BLaER1 treated with 17β-estradiol and CSF1 and Interleukin-3, amounts not matched to agents 10 nM and 100 nM (cell line): ENCODE measurements at regions not wholly inside any gene's neighbourhood (a gene's known extent, or its start where the extent isn't known, plus 50 kb on each side); places are given as distances from the start of the nearest gene placed in this dataset.

Source experiments
- H3K27ac ChIP-seq, 11 experiments: shearing (Covaris generic); formaldehyde crosslinking; 2 replicates each; pipeline ENCODE4 v1.8.1; 2022
- H3K27me3 ChIP-seq, 11 experiments: shearing (Covaris generic); formaldehyde crosslinking; 2 replicates each; pipeline ENCODE4 v1.8.1; 2022
- H3K36me3 ChIP-seq, 11 experiments: shearing (Covaris generic); formaldehyde crosslinking; 2 replicates each; pipeline ENCODE4 v1.8.1; 2022
- H3K4me1 ChIP-seq, 10 experiments: shearing (Covaris generic); formaldehyde crosslinking; 2 replicates each; pipeline ENCODE4 v1.8.1; 2022
- H3K4me2 ChIP-seq, 11 experiments: shearing (Covaris generic); formaldehyde crosslinking; 2 replicates each; pipeline ENCODE4 v1.8.1; 2022
- H3K4me3 ChIP-seq, 10 experiments: shearing (Covaris generic); formaldehyde crosslinking; 2 replicates each; pipeline ENCODE4 v1.8.1; 2022
- H3K9ac ChIP-seq, 11 experiments: shearing (Covaris generic); formaldehyde crosslinking; 2 replicates each; pipeline ENCODE4 v1.8.1; 2022
- H3K9me3 ChIP-seq, 11 experiments: shearing (Covaris generic); formaldehyde crosslinking; replicated peaks in 1 of 11; 2 replicates each; pipeline ENCODE4 v1.8.1; 2022
- H4K20me1 ChIP-seq, 11 experiments: shearing (Covaris generic); formaldehyde crosslinking; 2 replicates each; pipeline ENCODE4 v1.8.1; 2022
- Cebpa-rat ChIP-seq, 11 experiments: shearing (Covaris generic); IDR thresholded peaks; 2 replicates each; pipeline ENCODE4 v1.8.1; 2022

DNA sequence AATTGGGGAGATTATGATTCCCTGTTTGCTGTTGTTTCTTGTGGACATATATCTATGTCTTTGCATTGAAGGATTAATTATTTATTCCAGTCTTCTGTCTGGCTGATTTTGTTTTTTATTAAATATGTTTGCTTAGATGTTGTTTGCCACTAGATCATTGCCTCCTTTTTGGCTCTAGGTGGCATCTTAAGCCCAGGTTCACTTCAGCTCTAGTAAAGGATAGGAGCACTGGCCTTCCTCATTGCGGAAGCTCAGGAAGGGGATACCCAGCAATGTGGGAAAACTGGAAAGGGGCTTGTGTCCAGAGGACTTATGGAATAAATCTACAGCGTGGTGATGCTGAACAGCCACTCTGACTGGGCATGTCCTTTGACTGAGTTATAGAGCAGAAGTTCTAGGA, 821.6 kb downstream of the PDCD6IP start:
- Histone ChIP-seq H3K27ac (no peak overlapping the region), H4K20me1 (no peaks in the 10 kb centered on the region), H3K9me3 (peaks cover 0 to 25% (median 12%) of the 10 kb centered on the region in 11 experiments; a peak in 13 of 22 replicates), H3K4me1 (no peaks in the 10 kb centered on the region), H3K27me3 (no peaks in the 10 kb centered on the region), H3K36me3 (no peaks in the 10 kb centered on the region), H3K9ac (no peak overlapping the region), H3K4me3 (no peak overlapping the region), H3K4me2 (no peak overlapping the region)
- no peak for TF ChIP-seq Cebpa-rat (IDR thresholded peaks at IDR 0.05)

DNA sequence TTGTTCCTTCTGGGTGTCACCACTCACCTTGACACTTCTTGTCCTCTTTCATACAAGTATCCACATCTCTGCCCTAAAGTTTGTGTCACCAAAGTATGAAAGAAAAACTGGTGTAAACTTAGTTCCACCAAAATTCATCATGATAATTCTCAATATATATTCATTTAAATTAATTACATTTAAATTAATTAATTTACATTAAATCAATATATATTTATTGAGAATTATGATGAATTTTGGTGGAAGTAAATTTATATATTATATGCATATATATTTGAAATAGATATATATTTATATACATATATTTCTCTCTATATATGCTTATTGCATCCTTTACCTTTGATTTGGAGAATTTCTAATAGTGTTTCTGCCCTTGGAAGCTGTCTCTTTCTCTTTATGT, 828.3 kb downstream of the PDCD6IP start:
- no peak overlapping the region for H3K4me3 ChIP-seq
- H3K36me3 ChIP-seq: no peaks in the 10 kb centered on the region
- no peak overlapping the region for H3K9ac ChIP-seq
- no peaks in the 10 kb centered on the region for H3K4me1 ChIP-seq
- no peak overlapping the region for H3K4me2 ChIP-seq
- H3K27ac ChIP-seq: no peak overlapping the region
- no peak for TF ChIP-seq Cebpa-rat (IDR thresholded peaks at IDR 0.05)
- H3K9me3 ChIP-seq: peaks cover 0 to 7% (median 0%) of the 10 kb centered on the region in 11 experiments; a peak in 1 of 22 replicates
- H3K27me3 ChIP-seq: no peaks in the 10 kb centered on the region
- H4K20me1 ChIP-seq: no peaks in the 10 kb centered on the region

DNA sequence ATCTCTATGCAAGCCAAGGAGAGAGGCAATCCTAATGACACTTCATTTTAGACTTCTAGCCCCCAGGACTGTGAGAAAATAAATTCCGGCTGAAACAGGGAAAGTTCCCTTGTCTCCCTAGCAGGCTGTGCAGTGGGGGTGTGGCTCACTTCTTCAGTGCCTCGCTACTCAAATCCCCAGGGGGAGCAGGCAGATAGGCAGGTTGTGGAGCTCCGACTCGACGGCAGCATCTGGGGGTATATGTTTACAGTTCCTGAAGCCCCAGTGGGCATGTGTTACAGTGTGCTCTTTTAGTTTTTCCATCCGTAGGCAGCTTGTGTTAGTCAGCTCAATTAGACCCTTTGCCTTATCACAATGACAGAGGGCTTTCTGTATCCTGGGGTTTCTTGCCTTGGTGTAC, 836.5 kb downstream of the PDCD6IP start:
- Histone ChIP-seq H3K9ac (no peak overlapping the region), H3K27ac (no peak overlapping the region), H3K27me3 (no peaks in the 10 kb centered on the region), H3K36me3 (no peaks in the 10 kb centered on the region), H4K20me1 (no peaks in the 10 kb centered on the region), H3K4me1 (no peaks in the 10 kb centered on the region), H3K9me3 (no peaks in the 10 kb centered on the region), H3K4me2 (no peak overlapping the region), H3K4me3 (no peak overlapping the region)
- TF ChIP-seq Cebpa-rat (IDR thresholded peaks at IDR 0.05): no peak

DNA sequence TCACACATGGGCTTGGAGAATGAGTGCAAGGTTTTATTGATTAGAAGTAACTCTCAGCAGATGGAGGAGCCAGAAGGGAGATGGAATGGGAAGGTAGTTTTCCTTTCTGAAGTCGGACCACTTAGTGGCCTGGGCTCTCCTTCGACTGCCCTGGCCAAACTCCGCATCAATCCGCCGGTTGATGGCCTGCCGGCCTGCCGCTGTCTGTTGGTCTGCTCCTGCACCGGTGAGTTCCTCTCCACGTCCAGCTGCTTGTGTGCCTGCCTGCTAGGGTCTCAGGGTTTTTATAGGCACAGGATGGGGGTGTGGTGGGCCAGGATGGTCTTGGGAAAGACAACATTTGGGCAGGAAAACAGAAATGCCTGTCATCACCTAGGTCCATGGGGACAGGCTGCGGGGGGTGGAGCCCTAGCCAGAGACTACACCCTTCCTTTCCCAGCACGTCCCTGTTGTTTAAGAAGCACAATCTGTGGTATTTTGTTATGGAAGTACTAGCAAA, 837.0 kb downstream of the PDCD6IP start:
- Histone ChIP-seq H3K27me3 (no peaks in the 10 kb centered on the region), H3K27ac (no peak overlapping the region), H3K9me3 (no peaks in the 10 kb centered on the region), H3K4me1 (no peaks in the 10 kb centered on the region), H3K36me3 (no peaks in the 10 kb centered on the region), H3K9ac (no peak overlapping the region), H3K4me3 (no peak overlapping the region), H4K20me1 (no peaks in the 10 kb centered on the region), H3K4me2 (no peak overlapping the region)
- no peak for TF ChIP-seq Cebpa-rat (IDR thresholded peaks at IDR 0.05)

DNA sequence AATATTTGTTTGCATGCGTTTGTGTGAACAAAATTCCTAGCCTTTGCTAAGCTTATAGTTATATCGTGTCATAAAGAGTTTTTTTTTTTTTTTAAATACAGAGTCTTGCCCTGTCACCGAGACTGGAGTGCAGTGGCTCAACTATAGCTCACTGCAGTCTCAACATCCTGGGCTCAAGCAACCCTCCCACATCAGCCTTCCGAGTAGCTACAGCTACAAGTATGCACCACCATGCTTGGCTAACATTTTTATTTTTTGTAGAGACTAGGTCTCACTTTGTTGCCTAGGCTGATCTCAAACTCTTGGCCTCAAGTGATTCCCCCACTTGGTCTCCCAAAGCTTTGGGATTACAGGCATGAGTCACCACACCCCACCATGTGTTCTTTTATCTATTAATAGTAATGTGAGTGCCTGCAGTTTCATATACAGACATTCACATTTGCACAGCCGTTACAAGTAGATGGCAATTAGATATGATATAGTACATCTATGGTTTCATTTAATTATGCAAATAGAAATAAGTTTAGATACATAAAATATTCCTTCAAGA, 848.6 kb downstream of the PDCD6IP start:
- Histone ChIP-seq H3K4me3 (no peak overlapping the region), H3K36me3 (no peaks in the 10 kb centered on the region), H3K4me1 (no peaks in the 10 kb centered on the region), H3K27ac (no peak overlapping the region), H3K27me3 (no peaks in the 10 kb centered on the region), H3K9ac (no peak overlapping the region), H3K9me3 (peaks cover 0 to 8% (median 0%) of the 10 kb centered on the region in 11 experiments; a peak in 5 of 22 replicates), H3K4me2 (no peak overlapping the region), H4K20me1 (no peaks in the 10 kb centered on the region)
- TF ChIP-seq Cebpa-rat (IDR thresholded peaks at IDR 0.05): no peak

DNA sequence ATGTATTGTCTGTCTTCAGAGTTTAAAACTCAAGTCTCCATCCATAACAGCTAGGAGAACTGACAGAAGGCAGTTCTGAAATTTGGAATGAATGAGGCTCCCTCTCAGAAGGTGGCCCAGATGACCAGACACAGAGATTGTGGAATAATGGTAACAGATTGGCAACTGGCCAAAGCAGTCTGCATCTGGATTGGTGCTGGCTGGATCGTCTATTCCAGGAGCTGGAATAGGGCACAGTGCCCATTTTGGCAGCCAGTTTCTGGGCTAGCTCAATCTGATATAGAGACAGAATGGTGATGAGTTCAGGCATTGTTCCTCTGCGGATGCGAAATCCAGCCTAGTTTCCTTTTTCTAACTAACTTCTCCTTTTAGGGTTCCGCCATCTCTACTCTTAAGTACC, 851.7 kb downstream of the PDCD6IP start:
- TF ChIP-seq Cebpa-rat (IDR thresholded peaks at IDR 0.05): no peak
- H3K4me3 ChIP-seq: no peak overlapping the region
- no peak overlapping the region for H3K27ac ChIP-seq
- no peaks in the 10 kb centered on the region for H3K4me1 ChIP-seq
- H3K4me2 ChIP-seq: no peak overlapping the region
- H3K9ac ChIP-seq: no peak overlapping the region
- no peaks in the 10 kb centered on the region for H3K9me3 ChIP-seq
- no peaks in the 10 kb centered on the region for H3K27me3 ChIP-seq
- no peaks in the 10 kb centered on the region for H3K36me3 ChIP-seq
- H4K20me1 ChIP-seq: no peaks in the 10 kb centered on the region

DNA sequence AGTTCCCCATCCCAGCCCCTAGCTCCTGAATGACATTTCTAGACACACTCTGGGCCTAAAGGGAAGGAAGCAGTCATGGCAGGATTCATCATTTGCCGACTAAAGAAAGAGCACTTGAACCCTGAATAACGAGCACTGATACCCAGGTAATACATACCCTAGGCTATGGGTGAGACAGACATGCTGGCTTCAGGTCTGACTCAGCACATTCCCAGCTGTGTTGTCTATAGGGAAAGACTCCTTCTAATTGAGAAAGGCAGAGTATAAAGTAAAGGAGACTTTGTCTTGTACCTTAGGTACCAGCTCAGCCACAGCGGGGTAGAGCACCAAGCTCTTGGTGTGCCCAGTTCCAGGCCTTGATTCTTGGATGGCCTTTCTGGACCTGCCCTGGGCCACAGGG, 870.5 kb downstream of the PDCD6IP start:
- H3K9ac ChIP-seq: no peak overlapping the region
- TF ChIP-seq Cebpa-rat (IDR thresholded peaks at IDR 0.05): no peak
- H3K27me3 ChIP-seq: no peaks in the 10 kb centered on the region

DNA sequence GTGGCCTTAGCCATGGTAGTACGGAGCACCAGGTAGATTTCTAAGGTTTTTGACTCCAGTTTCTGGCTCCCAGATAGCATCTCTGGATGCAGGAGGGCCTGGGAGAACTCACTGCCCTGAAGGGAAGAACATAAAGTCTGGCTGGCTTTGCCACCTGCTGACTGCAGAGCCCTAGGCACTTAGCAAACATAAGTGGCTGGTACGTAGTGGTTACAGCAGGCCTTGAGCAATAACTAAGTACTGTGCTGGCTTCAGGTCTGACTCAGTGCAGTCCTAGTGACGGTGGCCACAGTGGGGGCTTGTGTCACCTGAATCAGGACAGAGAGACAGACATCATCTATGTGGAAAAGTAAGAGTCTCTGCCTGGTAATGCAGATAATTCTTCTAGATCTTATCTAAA, 871.1 kb downstream of the PDCD6IP start:
- no peak overlapping the region for H3K4me3 ChIP-seq
- no peaks in the 10 kb centered on the region for H3K36me3 ChIP-seq
- TF ChIP-seq Cebpa-rat (IDR thresholded peaks at IDR 0.05): no peak
- no peaks in the 10 kb centered on the region for H3K4me1 ChIP-seq
- no peaks in the 10 kb centered on the region for H3K27me3 ChIP-seq
- H3K9ac ChIP-seq: no peak overlapping the region
- H4K20me1 ChIP-seq: no peaks in the 10 kb centered on the region
- H3K27ac ChIP-seq: no peak overlapping the region
- H3K9me3 ChIP-seq: no peaks in the 10 kb centered on the region
- no peak overlapping the region for H3K4me2 ChIP-seq

More for the DNA sequence above, 870.5 kb downstream of the PDCD6IP start:
- Histone ChIP-seq H3K9me3 (no peaks in the 10 kb centered on the region), H4K20me1 (no peaks in the 10 kb centered on the region), H3K36me3 (no peaks in the 10 kb centered on the region), H3K4me3 (no peak overlapping the region), H3K27ac (no peak overlapping the region), H3K4me1 (no peaks in the 10 kb centered on the region), H3K4me2 (no peak overlapping the region)

DNA sequence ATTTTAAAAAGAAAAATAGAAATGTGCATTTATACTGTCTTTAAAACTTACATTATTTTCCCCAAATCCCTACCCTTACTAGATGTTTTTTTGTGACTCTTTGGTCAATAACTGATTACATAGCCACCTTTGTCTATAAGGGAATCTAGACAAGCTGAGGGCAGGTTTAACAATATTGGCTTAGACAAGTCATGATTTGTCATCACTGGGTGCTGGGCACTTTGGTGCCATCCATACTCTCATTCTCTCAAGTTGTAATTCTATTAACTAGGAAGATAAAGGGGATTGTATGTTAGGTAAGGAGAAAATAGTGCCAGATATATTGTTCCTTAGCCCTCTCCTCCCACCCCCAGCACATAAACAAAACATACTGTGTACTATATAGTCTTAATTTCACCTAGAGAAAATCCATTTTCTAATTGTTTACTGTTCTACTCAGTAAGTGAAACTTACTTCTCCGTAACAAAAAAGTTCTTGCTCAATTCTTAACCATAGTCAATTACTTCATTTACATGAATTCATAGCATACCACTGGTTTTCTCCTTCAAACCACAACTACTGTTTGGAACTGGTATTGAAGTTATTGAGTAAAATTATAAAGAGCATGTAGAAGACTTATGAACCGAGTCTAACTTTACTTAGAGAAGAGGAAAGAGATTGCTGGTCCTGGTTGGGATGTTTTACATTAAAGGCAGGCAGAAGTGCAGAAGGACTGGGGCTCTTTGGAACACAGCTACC, 877.1 kb downstream of the PDCD6IP start:
- H3K27me3 ChIP-seq: no peaks in the 10 kb centered on the region
- H3K9me3 ChIP-seq: peaks cover 10 to 18% (median 15%) of the 10 kb centered on the region in 11 experiments; a peak in 20 of 22 replicates
- H3K36me3 ChIP-seq: no peaks in the 10 kb centered on the region
- no peaks in the 10 kb centered on the region for H4K20me1 ChIP-seq
- H3K4me2 ChIP-seq: no peak overlapping the region
- H3K9ac ChIP-seq: no peak overlapping the region
- H3K4me1 ChIP-seq: no peaks in the 10 kb centered on the region
- no peak overlapping the region for H3K4me3 ChIP-seq
- TF ChIP-seq Cebpa-rat (IDR thresholded peaks at IDR 0.05): no peak
- H3K27ac ChIP-seq: no peak overlapping the region

DNA sequence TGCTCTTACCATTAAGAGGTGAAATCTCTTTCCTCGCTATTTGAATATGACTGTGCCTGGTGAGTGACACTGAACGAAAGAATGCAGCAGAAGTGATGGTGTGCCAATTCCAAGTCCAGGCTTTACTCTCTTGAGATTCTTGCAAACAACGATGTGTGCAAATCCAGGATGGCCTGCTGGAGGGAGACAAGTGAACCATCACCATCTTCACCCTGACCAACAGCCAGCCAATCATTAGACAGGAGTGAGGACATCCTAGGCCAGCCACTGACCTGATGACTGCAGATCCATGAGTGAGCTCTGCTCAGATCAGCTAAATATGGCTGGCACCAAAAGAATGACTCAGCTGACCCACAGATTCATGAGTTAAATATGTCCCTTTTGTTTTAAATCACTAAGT, 878.0 kb downstream of the PDCD6IP start:
- Histone ChIP-seq H3K27me3 (no peaks in the 10 kb centered on the region), H3K4me1 (no peaks in the 10 kb centered on the region), H3K4me3 (no peak overlapping the region)

More for the DNA sequence above, 878.0 kb downstream of the PDCD6IP start:
- peaks cover 14 to 23% (median 19%) of the 10 kb centered on the region in 11 experiments; a peak in 21 of 22 replicates for H3K9me3 ChIP-seq
- no peaks in the 10 kb centered on the region for H4K20me1 ChIP-seq
- no peak overlapping the region for H3K9ac ChIP-seq
- H3K36me3 ChIP-seq: no peaks in the 10 kb centered on the region
- H3K4me2 ChIP-seq: no peak overlapping the region
- TF ChIP-seq Cebpa-rat (IDR thresholded peaks at IDR 0.05): no peak
- no peak overlapping the region for H3K27ac ChIP-seq
